ENCODE measurements at regions not wholly inside any gene's neighbourhood (a gene's known extent, or its start where the extent isn't known, plus 50 kb on each side); places are given as distances from the start of the nearest gene placed in this dataset.

GRCh38 chr2:235232449-235233433, 261.1 kb upstream of the AGAP1 start:
- TF ChIP-seq CTCF (IDR thresholded peaks at IDR 0.05): no peak
- DNase-seq (no peak), ATAC-seq (no peak)
- Histone ChIP-seq H3K36me3 (no peaks in the 10 kb centered on the region), H3K27ac (no peak overlapping the region), H3K9me3 (no peaks in the 10 kb centered on the region), H3K27me3 (ENCODE audit: low read depth) (no peaks in the 10 kb centered on the region), H3K4me3 (no peak overlapping the region), H3K4me1 (peaks cover 8% of the 10 kb centered on the region)
- intact Hi-C loops (cut with DNase I): no loop called here

GRCh38 chr2:235234736-235235135, 259.1 kb upstream of the AGAP1 start:
- Histone ChIP-seq H3K9me3 (no peaks in the 10 kb centered on the region), H3K27me3 (ENCODE audit: low read depth) (no peaks in the 10 kb centered on the region), H3K4me1 (peaks cover 8% of the 10 kb centered on the region), H3K36me3 (no peaks in the 10 kb centered on the region), H3K27ac (no peak overlapping the region), H3K4me3 (no peak overlapping the region)
- DNase-seq (no peak), ATAC-seq (no peak)
- TF ChIP-seq CTCF (IDR thresholded peaks at IDR 0.05): no peak
- intact Hi-C loops (cut with DNase I): no loop called here

- intact Hi-C loops (cut with DNase I): no loop called here
- no peak for TF ChIP-seq CTCF (IDR thresholded peaks at IDR 0.05)
Observed at GRCh38 chr2:235235977-235236767, 257.7 kb upstream of the AGAP1 start.

GRCh38 chr2:235238537-235238936, 255.3 kb upstream of the AGAP1 start:
- TF ChIP-seq CTCF (IDR thresholded peaks at IDR 0.05): no peak
- H3K27ac ChIP-seq: no peak overlapping the region
- intact Hi-C loops (cut with DNase I): no loop called here
- ATAC-seq (peak; percentile 62 to 67), DNase-seq (peak; percentile 64)
- H3K4me3 ChIP-seq: no peak overlapping the region
- no peaks in the 10 kb centered on the region for H3K4me1 ChIP-seq
- H3K27me3 ChIP-seq (ENCODE audit: low read depth): no peaks in the 10 kb centered on the region
- H3K36me3 ChIP-seq: no peaks in the 10 kb centered on the region
- no peaks in the 10 kb centered on the region for H3K9me3 ChIP-seq

More at GRCh38 chr2:235235977-235236767, 257.7 kb upstream of the AGAP1 start:
- Histone ChIP-seq H3K27ac (no peak overlapping the region), H3K36me3 (no peaks in the 10 kb centered on the region), H3K4me1 (no peaks in the 10 kb centered on the region), H3K9me3 (no peaks in the 10 kb centered on the region), H3K4me3 (no peak overlapping the region), H3K27me3 (ENCODE audit: low read depth) (no peaks in the 10 kb centered on the region)
- DNase-seq (no peak), ATAC-seq (no peak)

GRCh38 chr2:235240574-235240973, 253.3 kb upstream of the AGAP1 start:
- Histone ChIP-seq H3K36me3 (no peaks in the 10 kb centered on the region), H3K4me1 (no peaks in the 10 kb centered on the region), H3K9me3 (no peaks in the 10 kb centered on the region), H3K27ac (no peak overlapping the region), H3K4me3 (no peak overlapping the region), H3K27me3 (ENCODE audit: low read depth) (no peaks in the 10 kb centered on the region)
- DNase-seq (no peak), ATAC-seq (no peak)
- intact Hi-C loops (cut with DNase I): no loop called here
- TF ChIP-seq CTCF (IDR thresholded peaks at IDR 0.05): no peak
